Urothelium cell line (cell line): ENCODE measurements at regions not wholly inside any gene's neighbourhood (a gene's known extent, or its start where the extent isn't known, plus 50 kb on each side); places are given as distances from the start of the nearest gene placed in this dataset.

Experiments used
- DNase-seq: peaks from one replicate; pipeline ENCODE4 v3.0.0; 2011; ENCODE audit warnings: low spot score, mixed read lengths
- FAIRE-seq: peaks from 2 replicates; lab custom pipeline; 2011; peaks lifted over from hg19 to GRCh38; lab: Jason Lieb, UNC

- FAIRE-seq (no peak), DNase-seq (no peak)
Measured at GRCh38 chr1:101316799-101317198, 80.0 kb downstream of the S1PR1 start.

- no peak for FAIRE-seq
- DNase-seq: no peak
Measured at GRCh38 chr1:101317590-101317989, 80.8 kb downstream of the S1PR1 start.

GRCh38 chr1:101323535-101323934, 86.7 kb downstream of the S1PR1 start:
- no peak for FAIRE-seq
- DNase-seq: no peak

- no peak for FAIRE-seq
Measured at GRCh38 chr1:101325144-101325543, 88.3 kb downstream of the S1PR1 start.

GRCh38 chr1:101330427-101331130, 93.8 kb downstream of the S1PR1 start:
- FAIRE-seq (no peak), DNase-seq (no peak)

More at GRCh38 chr1:101325144-101325543, 88.3 kb downstream of the S1PR1 start:
- no peak for DNase-seq

- FAIRE-seq (no peak), DNase-seq (no peak)
Measured at GRCh38 chr1:101331794-101332193, 95.0 kb downstream of the S1PR1 start.

GRCh38 chr1:101332633-101333032, 95.8 kb downstream of the S1PR1 start:
- FAIRE-seq (no peak), DNase-seq (no peak)

GRCh38 chr1:101333186-101333585, 96.4 kb downstream of the S1PR1 start:
- FAIRE-seq (no peak), DNase-seq (no peak)

GRCh38 chr1:101337968-101338367, 101.1 kb downstream of the S1PR1 start:
- DNase-seq: no peak
- FAIRE-seq: no peak

GRCh38 chr1:101338714-101339430, 102.1 kb downstream of the S1PR1 start:
- no peak for DNase-seq
- no peak for FAIRE-seq

- FAIRE-seq: no peak
- DNase-seq: no peak
Measured at GRCh38 chr1:101344745-101345144, 107.9 kb downstream of the S1PR1 start.

- DNase-seq: no peak
- FAIRE-seq: no peak
Measured at GRCh38 chr1:101346419-101346818, 109.6 kb downstream of the S1PR1 start.

GRCh38 chr1:101356013-101356412, 119.2 kb downstream of the S1PR1 start:
- FAIRE-seq (no peak), DNase-seq (no peak)

- DNase-seq: no peak
- FAIRE-seq: no peak
Measured at GRCh38 chr1:101356604-101357443, 120.0 kb downstream of the S1PR1 start.

- peak; percentile 84 for DNase-seq
Measured at GRCh38 chr1:101357444-101357986, 120.7 kb downstream of the S1PR1 start.

GRCh38 chr1:101360506-101360905, 123.7 kb downstream of the S1PR1 start:
- no peak for FAIRE-seq

More at GRCh38 chr1:101357444-101357986, 120.7 kb downstream of the S1PR1 start:
- no peak for FAIRE-seq

GRCh38 chr1:101363891-101364318, 127.1 kb downstream of the S1PR1 start:
- FAIRE-seq (no peak), DNase-seq (no peak)

More at GRCh38 chr1:101360506-101360905, 123.7 kb downstream of the S1PR1 start:
- no peak for DNase-seq

- DNase-seq (no peak), FAIRE-seq (no peak)
Measured at GRCh38 chr1:101364370-101365120, 127.7 kb downstream of the S1PR1 start.

GRCh38 chr1:101365186-101365585, 128.4 kb downstream of the S1PR1 start:
- FAIRE-seq: no peak

GRCh38 chr1:101365878-101366277, 129.1 kb downstream of the S1PR1 start:
- FAIRE-seq (no peak), DNase-seq (no peak)

More at GRCh38 chr1:101365186-101365585, 128.4 kb downstream of the S1PR1 start:
- no peak for DNase-seq
